ENCODE measurements at regions not wholly inside any gene's neighbourhood (a gene's known extent, or its start where the extent isn't known, plus 50 kb on each side); places are given as distances from the start of the nearest gene placed in this dataset.

DNA sequence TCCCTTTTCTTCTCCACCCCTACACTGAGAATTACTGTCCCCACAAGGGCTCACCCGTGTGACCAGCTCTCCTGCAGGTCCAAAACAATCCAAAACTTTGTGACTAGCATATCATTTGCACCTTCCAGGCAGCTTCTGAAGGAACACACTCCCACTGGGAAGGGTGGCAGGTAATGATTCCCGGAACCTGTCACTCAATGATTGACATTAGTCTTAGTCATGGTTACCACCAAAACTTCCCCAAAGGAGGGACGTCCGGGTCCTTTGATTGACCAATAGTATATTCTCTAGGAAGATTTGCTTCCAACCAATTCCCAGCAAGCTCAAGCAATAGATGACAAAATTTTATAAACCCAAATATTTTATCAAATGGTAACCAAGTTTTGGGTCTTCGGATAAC is 127.7 kb upstream of the MYLIP start:
- intact Hi-C loops (cut with micrococcal nuclease) = no loop called here
- no peak overlapping the region for H3K4me3 ChIP-seq
- DNase-seq = no peak
- H3K9me3 ChIP-seq (replicated peaks) = no peaks in the 10 kb centered on the region
- H3K4me1 ChIP-seq = peaks cover 38% of the 10 kb centered on the region
- H3K27me3 ChIP-seq (ENCODE audit: low read depth) = no peaks in the 10 kb centered on the region
- H3K27ac ChIP-seq (replicated peaks) = no peak overlapping the region
- H3K36me3 ChIP-seq = no peaks in the 10 kb centered on the region
- TF ChIP-seq, protein P1, sequence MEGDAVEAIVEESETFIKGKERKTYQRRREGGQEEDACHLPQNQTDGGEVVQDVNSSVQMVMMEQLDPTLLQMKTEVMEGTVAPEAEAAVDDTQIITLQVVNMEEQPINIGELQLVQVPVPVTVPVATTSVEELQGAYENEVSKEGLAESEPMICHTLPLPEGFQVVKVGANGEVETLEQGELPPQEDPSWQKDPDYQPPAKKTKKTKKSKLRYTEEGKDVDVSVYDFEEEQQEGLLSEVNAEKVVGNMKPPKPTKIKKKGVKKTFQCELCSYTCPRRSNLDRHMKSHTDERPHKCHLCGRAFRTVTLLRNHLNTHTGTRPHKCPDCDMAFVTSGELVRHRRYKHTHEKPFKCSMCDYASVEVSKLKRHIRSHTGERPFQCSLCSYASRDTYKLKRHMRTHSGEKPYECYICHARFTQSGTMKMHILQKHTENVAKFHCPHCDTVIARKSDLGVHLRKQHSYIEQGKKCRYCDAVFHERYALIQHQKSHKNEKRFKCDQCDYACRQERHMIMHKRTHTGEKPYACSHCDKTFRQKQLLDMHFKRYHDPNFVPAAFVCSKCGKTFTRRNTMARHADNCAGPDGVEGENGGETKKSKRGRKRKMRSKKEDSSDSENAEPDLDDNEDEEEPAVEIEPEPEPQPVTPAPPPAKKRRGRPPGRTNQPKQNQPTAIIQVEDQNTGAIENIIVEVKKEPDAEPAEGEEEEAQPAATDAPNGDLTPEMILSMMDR (IDR thresholded peaks at IDR 0.05; ENCODE audit: borderline replicate concordance) = no peak

DNA sequence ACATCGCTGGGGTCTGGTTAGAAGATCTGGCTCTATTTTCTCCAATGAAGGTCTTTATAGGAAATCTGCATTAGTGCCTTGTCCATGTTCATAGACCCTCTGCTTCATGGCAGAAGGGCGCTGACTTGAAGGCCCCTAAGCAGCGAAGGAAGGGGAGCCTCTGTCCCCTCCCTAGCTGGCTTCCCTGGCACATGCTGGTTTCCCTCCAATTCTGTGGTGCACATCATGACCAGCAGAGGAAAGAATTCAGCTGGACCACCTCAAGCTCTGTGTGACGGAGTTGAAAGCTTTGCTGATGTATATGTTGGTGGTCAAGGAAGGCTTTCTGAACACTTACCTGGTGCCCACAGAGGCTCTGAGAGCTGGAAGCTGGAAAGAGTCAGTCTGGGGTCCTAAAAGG is 129.7 kb upstream of the MYLIP start:
- no peaks in the 10 kb centered on the region for H3K27me3 ChIP-seq (ENCODE audit: low read depth)
- intact Hi-C loops (cut with micrococcal nuclease) = no loop called here
- H3K36me3 ChIP-seq = no peaks in the 10 kb centered on the region
- H3K27ac ChIP-seq (replicated peaks) = no peak overlapping the region
- peaks cover 31% of the 10 kb centered on the region for H3K4me1 ChIP-seq
- DNase-seq = no peak
- no peak overlapping the region for H3K4me3 ChIP-seq
- H3K9me3 ChIP-seq (replicated peaks) = no peaks in the 10 kb centered on the region
- TF ChIP-seq, protein P1 (IDR thresholded peaks at IDR 0.05; ENCODE audit: borderline replicate concordance) = no peak

DNA sequence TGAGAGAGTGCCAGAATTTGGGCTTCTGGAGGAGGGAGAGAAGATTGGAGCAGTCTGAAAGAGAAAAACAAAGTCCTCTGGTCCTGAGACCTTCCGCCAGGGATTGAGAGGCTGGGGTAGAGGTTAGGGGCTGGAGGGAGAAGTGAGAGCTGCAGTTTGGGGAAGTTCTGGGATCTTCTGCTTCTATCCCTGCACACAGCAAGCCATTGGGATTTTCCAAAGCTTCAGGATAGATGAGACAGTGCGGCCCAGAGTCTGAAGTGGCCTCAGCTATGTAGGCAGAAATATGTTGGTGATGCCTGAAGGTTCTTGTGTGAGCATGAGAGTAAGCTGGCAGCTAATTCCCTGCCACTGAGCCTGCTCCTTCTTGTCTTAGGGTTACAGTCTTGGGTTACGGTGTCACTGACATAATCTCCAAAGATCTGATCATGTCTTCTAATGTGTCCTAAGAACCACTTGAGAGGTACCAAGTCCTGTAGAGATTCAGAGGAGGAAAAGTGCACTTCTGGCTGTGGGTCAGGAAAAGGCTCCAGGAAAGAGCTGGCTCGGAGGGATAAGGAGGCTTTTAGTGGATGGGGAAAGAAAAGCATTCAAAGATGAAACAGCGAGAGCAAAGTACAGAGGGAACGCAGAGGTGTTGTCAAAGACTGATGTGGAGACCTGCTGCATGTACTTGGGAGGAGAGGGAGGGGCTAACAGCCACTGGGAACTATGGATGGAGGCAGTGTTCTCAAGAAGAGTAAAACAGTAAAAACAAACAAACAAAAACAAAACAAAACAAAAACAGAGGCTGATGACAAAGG is 131.1 kb upstream of the MYLIP start:
- Histone ChIP-seq H3K27me3 (ENCODE audit: low read depth) (no peaks in the 10 kb centered on the region), H3K4me3 (no peak overlapping the region), H3K36me3 (no peaks in the 10 kb centered on the region), H3K9me3 (replicated peaks) (no peaks in the 10 kb centered on the region), H3K4me1 (peaks cover 31% of the 10 kb centered on the region), H3K27ac (replicated peaks) (no peak overlapping the region)
- no peak for DNase-seq
- TF ChIP-seq, protein P1 (IDR thresholded peaks at IDR 0.05; ENCODE audit: borderline replicate concordance) = no peak
- intact Hi-C loops (cut with micrococcal nuclease) = no loop called here

DNA sequence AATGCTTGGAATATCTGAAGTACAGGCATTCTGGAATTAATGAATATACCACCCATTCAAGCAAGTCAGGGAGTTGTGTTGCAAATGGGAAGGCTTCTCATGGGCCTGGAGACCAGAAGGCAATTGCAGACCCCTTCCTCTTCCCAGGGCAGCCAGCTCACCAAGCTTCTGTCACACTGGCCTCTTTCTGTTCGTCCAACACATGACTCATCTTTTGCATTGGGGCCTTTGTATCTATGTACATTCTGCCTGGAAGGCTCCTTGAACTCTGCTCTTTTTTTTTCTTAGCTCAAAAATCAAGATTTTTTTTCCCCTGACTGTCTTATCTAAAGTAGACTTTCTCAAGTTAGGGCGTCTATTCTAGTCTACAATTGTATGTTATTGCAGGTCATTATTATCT is 132.9 kb upstream of the MYLIP start:
- no peaks in the 10 kb centered on the region for H3K27me3 ChIP-seq (ENCODE audit: low read depth)
- TF ChIP-seq, protein P1 (IDR thresholded peaks at IDR 0.05; ENCODE audit: borderline replicate concordance) = no peak
- intact Hi-C loops (cut with micrococcal nuclease) = no loop called here

DNA sequence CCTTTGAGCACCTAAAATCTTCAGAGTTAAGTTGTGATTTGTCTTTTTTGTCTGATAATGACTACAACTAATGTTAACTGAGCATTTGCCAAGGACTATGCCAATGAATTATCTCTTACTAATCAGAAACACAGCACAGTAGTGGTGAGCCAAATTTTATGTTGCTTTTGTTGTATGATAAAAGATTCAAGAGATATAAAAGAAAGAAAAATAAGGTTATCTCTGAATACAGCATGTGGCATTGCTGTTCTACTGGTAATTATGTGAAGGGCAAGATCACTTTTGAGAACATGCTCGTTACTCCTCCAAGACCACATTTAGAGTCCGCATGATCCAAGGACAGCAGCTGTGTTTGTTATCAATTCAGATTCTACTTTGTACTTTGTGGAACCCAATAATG is 133.4 kb upstream of the MYLIP start:
- Histone ChIP-seq H3K4me1 (peaks cover 31% of the 10 kb centered on the region), H3K9me3 (replicated peaks) (no peaks in the 10 kb centered on the region), H3K27ac (replicated peaks) (peak overlapping the region; percentile 55), H3K36me3 (no peaks in the 10 kb centered on the region), H3K4me3 (no peak overlapping the region), H3K27me3 (ENCODE audit: low read depth) (no peaks in the 10 kb centered on the region)
- DNase-seq = no peak
- TF ChIP-seq, protein P1 (IDR thresholded peaks at IDR 0.05; ENCODE audit: borderline replicate concordance) = no peak
- intact Hi-C loops (cut with micrococcal nuclease) = no loop called here

More for the DNA sequence above, 132.9 kb upstream of the MYLIP start:
- Histone ChIP-seq H3K4me1 (peaks cover 31% of the 10 kb centered on the region), H3K9me3 (replicated peaks) (no peaks in the 10 kb centered on the region), H3K4me3 (no peak overlapping the region), H3K27ac (replicated peaks) (peak overlapping the region; percentile 55), H3K36me3 (no peaks in the 10 kb centered on the region)
- no peak for DNase-seq
